ENCODE measurements at regions not wholly inside any gene's neighbourhood (a gene's known extent, or its start where the extent isn't known, plus 50 kb on each side); places are given as distances from the start of the nearest gene placed in this dataset.

DNA sequence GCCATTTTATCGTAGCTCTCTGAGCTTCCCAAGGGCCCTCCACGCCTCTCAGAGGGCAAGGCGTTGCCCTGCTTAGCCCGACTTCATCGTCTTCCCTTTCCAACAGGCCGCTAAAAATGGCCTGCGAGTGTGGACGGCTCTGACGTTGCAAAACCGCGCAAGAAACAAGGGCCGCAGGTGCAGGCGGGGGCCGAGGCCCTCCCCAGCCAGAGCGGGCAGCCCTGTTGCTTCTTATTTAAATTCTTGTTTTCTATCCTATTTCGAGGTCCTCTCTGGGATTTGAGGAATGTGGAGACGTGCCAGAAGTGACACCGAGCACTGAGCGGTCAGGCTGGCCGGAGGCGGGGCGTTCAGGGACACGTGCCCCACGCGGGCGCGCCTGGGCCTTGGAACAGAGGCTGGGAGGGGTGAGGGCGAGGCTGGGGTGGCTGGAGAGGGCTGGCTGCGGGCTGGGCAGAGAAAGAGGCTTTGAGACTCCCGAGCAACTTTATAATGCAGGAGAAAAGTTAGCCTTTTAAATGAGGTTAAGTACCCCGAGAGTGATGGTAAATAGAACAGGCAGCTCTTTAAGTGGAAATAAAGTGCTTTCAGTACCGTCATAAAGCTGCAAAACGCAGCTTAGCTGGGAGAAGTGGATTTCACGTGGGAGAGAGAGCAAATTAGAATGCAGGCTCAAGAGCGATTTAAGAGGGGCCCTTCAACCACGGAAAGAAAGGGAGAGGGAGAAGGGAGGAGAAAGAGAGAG, 243.6 kb downstream of the AUH start (continued):
- TF ChIP-seq SIN3A (conservative IDR thresholded peaks at IDR 0.05 in 1 of 2, IDR thresholded peaks at IDR 0.05 in 1 of 2; ENCODE audit: low read depth in 1 of 2, low read length in 2 of 2), result 0 out of 4 replicates have a peak, but pooled peaks of 1 of the 2 experiments have one; percentile 32
- TF ChIP-seq EGR1 (IDR thresholded peaks at IDR 0.05; ENCODE audit: borderline replicate concordance, low read depth, low read length), result no peak
